Stomach (tissue), 8 donors: ENCODE measurements at regions not wholly inside any gene's neighbourhood (a gene's known extent, or its start where the extent isn't known, plus 50 kb on each side); places are given as distances from the start of the nearest gene placed in this dataset.

ENCODE experiments used
- DNase-seq, 2 donors: peaks; one replicate each; pipeline versions ENCODE4 v3.0.0 to v3.0.0-alpha.2; 2013 to 2019
- H3K27ac ChIP-seq, 5 donors: fragments of 200-600 bp in 4 of 5; sonication (generic) in 4 of 5; one replicate each; pipeline ENCODE4 v1.5.1; 2013 to 2019; ENCODE audit warnings: mild to moderate bottlenecking in 1 of 5, moderate library complexity in 1 of 5
- H3K27me3 ChIP-seq, 3 donors: fragments of 200-600 bp; sonication (generic); one replicate each; pipeline ENCODE4 v1.5.1; 2017 to 2019; ENCODE audit warnings: mixed run types in 1 of 3
- H3K36me3 ChIP-seq, 4 donors: fragments of 200-600 bp; sonication (generic); 1 replicate in 3 of 4; 2 replicates in 1 of 4; pipeline ENCODE4 v1.5.1; 2016 to 2019
- H3K4me1 ChIP-seq, 4 donors: fragments of 200-600 bp; sonication (generic); one replicate each; pipeline ENCODE4 v1.5.1; 2016 to 2019
- H3K4me3 ChIP-seq, 4 donors: fragments of 200-600 bp; sonication (generic) in 3 of 4; one replicate each; pipeline ENCODE4 v1.5.1; 2016 to 2019; ENCODE audit warnings: mild to moderate bottlenecking in 1 of 4
- H3K9me3 ChIP-seq, 4 donors: fragments of 200-600 bp; sonication (generic); one replicate each; pipeline ENCODE4 v1.5.1; 2016 to 2019
- EP300 ChIP-seq: sonication (generic); formaldehyde crosslinking; IDR thresholded peaks from one replicate; pipeline ENCODE4 v1.6.1; 2017; ENCODE audit warnings: antibody characterized with exemption
- POLR2A ChIP-seq, 4 donors: fragments of 450-650 bp; IDR thresholded peaks; one replicate each; pipeline ENCODE4 v1.6.1; 2016; ENCODE audit warnings: antibody characterized with exemption in 4 of 4, control low read depth in 2 of 4, mild to moderate bottlenecking in 1 of 4, moderate library complexity in 1 of 4
- POLR2AphosphoS5 ChIP-seq, 3 donors: sonication (generic); formaldehyde crosslinking; IDR thresholded peaks; one replicate each; pipeline ENCODE4 v1.6.1; 2016; ENCODE audit warnings: antibody characterized with exemption in 3 of 3
- WGBS, 5 donors: extraction: QIAGEN DNeasy Blood & Tissue Kit in 3 of 5; methylation state at CpG; one replicate each; pipeline versions ENCODE4 v1.1.5 to v1.1.7; 2013 to 2018; 5-methylcytosine and 5-hydroxymethylcytosine counted together
- intact Hi-C: fragments of 100-400 bp; cut with DNase I; formaldehyde crosslinking; loops from one replicate; pipeline ENCODE4 v1.15.1; 2023; ENCODE audit warnings: low total_unique reads
- TF ChIP-seq, protein P1 (sequence below), 7 experiments: fragments of 450-650 bp in 4 of 7; fragments of 200-600 bp in 3 of 7; sonication (generic) in 3 of 7; IDR thresholded peaks; one replicate each; pipeline ENCODE4 v1.5.1; 2016 to 2019; ENCODE audit warnings: antibody characterized with exemption in 7 of 7, control low read depth in 2 of 7, mild to moderate bottlenecking in 1 of 7
- donor health status: healthy with polysubstance abuse.
- donor health status: Bipolar disorder and iron deficiency.
- donor health status: healthy.

DNA sequence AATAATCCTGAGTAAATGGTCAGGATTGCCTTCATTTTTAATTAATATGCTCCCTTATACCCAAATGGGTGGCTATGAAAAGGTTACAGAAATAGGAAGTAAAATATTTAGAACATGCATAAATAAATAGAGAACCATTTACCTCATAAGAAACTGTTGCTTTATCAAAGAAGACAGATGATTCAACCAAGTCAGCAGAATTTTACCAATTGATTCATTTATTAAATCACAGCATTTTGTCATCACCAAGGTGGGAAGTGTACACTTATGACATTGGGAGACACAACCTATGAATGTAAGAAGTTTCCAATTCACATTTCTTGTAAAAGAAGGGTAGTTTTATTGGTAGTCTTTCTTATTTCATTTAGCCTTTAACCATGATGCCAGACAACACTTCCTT is 870.3 kb upstream of the CHORDC1 start:
- TF ChIP-seq, protein P1, sequence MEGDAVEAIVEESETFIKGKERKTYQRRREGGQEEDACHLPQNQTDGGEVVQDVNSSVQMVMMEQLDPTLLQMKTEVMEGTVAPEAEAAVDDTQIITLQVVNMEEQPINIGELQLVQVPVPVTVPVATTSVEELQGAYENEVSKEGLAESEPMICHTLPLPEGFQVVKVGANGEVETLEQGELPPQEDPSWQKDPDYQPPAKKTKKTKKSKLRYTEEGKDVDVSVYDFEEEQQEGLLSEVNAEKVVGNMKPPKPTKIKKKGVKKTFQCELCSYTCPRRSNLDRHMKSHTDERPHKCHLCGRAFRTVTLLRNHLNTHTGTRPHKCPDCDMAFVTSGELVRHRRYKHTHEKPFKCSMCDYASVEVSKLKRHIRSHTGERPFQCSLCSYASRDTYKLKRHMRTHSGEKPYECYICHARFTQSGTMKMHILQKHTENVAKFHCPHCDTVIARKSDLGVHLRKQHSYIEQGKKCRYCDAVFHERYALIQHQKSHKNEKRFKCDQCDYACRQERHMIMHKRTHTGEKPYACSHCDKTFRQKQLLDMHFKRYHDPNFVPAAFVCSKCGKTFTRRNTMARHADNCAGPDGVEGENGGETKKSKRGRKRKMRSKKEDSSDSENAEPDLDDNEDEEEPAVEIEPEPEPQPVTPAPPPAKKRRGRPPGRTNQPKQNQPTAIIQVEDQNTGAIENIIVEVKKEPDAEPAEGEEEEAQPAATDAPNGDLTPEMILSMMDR (IDR thresholded peaks at IDR 0.05): no peak
- no peak for TF ChIP-seq EP300
- TF ChIP-seq POLR2AphosphoS5 (IDR thresholded peaks at IDR 0.05): no peak
- no peak for TF ChIP-seq POLR2A (IDR thresholded peaks at IDR 0.05)
- intact Hi-C loops: no loop called here

DNA sequence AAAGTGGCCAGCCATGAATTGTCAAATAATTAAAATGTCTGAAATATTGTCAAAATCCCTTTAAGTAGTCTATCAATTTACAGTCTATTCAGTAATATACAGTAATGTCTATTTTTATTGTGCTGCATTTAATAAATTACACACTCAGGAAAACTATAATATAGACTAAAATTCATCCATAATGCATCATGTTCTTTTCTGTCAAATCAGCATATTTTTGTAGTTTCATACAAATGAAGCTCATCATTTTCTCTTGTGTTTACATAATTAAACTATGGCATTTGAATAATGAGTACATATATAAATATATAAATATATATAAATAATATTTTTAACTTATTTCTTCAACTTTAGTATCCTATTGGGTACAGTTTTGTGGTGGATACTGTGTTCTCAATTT is 868.7 kb upstream of the CHORDC1 start:
- DNase-seq: no peak
- no peaks in the 10 kb centered on the region for H3K4me1 ChIP-seq
- intact Hi-C loops: no loop called here

More for the DNA sequence above, 870.3 kb upstream of the CHORDC1 start:
- H3K27me3 ChIP-seq: no peaks in the 10 kb centered on the region
- H3K4me3 ChIP-seq: no peak overlapping the region
- H3K9me3 ChIP-seq: no peaks in the 10 kb centered on the region
- H3K27ac ChIP-seq: no peak overlapping the region
- no peaks in the 10 kb centered on the region for H3K4me1 ChIP-seq
- no peak for DNase-seq
- H3K36me3 ChIP-seq: no peaks in the 10 kb centered on the region

GRCh38 chr11:91086028-91086427 is 863.2 kb upstream of the CHORDC1 start:
- H3K4me1 ChIP-seq: no peaks in the 10 kb centered on the region

More for the DNA sequence above, 868.7 kb upstream of the CHORDC1 start:
- Histone ChIP-seq H3K27me3 (no peaks in the 10 kb centered on the region), H3K9me3 (no peaks in the 10 kb centered on the region), H3K27ac (no peak overlapping the region), H3K4me3 (no peak overlapping the region), H3K36me3 (no peaks in the 10 kb centered on the region)
- TF ChIP-seq EP300 (no peak), POLR2AphosphoS5 (IDR thresholded peaks at IDR 0.05) (no peak), POLR2A (IDR thresholded peaks at IDR 0.05) (no peak)
- TF ChIP-seq, protein P1 (IDR thresholded peaks at IDR 0.05): no peak

DNA sequence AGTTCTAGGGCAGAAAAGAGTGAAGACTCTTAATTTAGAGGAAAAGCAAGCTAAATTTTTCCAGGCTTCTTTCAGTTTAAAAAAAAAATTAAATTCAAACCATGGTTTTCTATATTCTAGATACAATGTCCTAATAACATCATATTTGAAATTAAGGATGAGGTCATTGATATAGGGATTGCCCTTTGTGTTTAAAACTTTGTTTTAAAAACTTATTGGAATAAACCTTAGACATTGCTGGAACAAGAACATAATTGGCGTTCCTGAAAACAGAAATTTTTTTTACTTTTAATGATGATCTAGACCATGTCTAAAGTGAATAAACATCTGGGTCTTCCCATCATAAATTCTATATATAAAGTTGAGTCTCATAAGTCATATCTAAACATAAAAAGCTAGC is 859.4 kb upstream of the CHORDC1 start:
- 73 to 86% (median 83%) methylated on average over 1 of the region's 1 CpG for WGBS, 5 donors
- Histone ChIP-seq H3K4me3 (no peak overlapping the region), H3K36me3 (no peaks in the 10 kb centered on the region), H3K27me3 (no peaks in the 10 kb centered on the region), H3K4me1 (no peaks in the 10 kb centered on the region), H3K9me3 (no peaks in the 10 kb centered on the region), H3K27ac (no peak overlapping the region)
- TF ChIP-seq, protein P1 (IDR thresholded peaks at IDR 0.05): no peak
- TF ChIP-seq EP300: no peak
- no peak for DNase-seq
- intact Hi-C loops: no loop called here

More at GRCh38 chr11:91086028-91086427, 863.2 kb upstream of the CHORDC1 start:
- Histone ChIP-seq H3K9me3 (no peaks in the 10 kb centered on the region), H3K36me3 (no peaks in the 10 kb centered on the region), H3K27me3 (no peaks in the 10 kb centered on the region), H3K27ac (no peak overlapping the region), H3K4me3 (no peak overlapping the region)
- WGBS, 5 donors: 51 to 59% (median 58%) methylated on average over 2 of the region's 2 CpGs
- intact Hi-C loops: no loop called here
- no peak for TF ChIP-seq POLR2AphosphoS5 (IDR thresholded peaks at IDR 0.05)
- no peak for TF ChIP-seq POLR2A (IDR thresholded peaks at IDR 0.05)
- TF ChIP-seq EP300: no peak
- TF ChIP-seq, protein P1 (IDR thresholded peaks at IDR 0.05): no peak
- DNase-seq: no peak
